NB4 (cell line): ENCODE measurements at regions not wholly inside any gene's neighbourhood (a gene's known extent, or its start where the extent isn't known, plus 50 kb on each side); places are given as distances from the start of the nearest gene placed in this dataset.

Experiments used
- CTCF ChIP-seq: IDR thresholded peaks from one replicate; pipeline ENCODE4 v1.5.1; 2012; ENCODE audit warnings: low read depth, low read length
- MAX ChIP-seq: IDR thresholded peaks from 2 replicates; pipeline ENCODE4 v1.6.1; 2011; ENCODE audit warnings: low read depth, low read length

GRCh38 chr3:10713656-10714055, 102.4 kb upstream of the SLC6A11 start:
- no peak for TF ChIP-seq CTCF
- TF ChIP-seq MAX, result no peak
